22Rv1 (cell line): ENCODE measurements at regions not wholly inside any gene's neighbourhood (a gene's known extent, or its start where the extent isn't known, plus 50 kb on each side); places are given as distances from the start of the nearest gene placed in this dataset.

Experiments
- CTCF ChIP-seq: fragments of 450-650 bp; IDR thresholded peaks from 2 replicates; pipeline ENCODE4 v1.5.1; 2017; ENCODE audit warnings: mild to moderate bottlenecking
- ZFX ChIP-seq: fragments of 450-650 bp; IDR thresholded peaks from 2 replicates; pipeline ENCODE4 v1.6.1; 2017; ENCODE audit warnings: antibody characterized with exemption, borderline replicate concordance

GRCh38 chr11:134505125-134505524, 93.1 kb upstream of the B3GAT1 start:
- TF ChIP-seq CTCF (no peak), ZFX (no peak)
